ENCODE measurements at regions not wholly inside any gene's neighbourhood (a gene's known extent, or its start where the extent isn't known, plus 50 kb on each side); places are given as distances from the start of the nearest gene placed in this dataset.

GRCh38 chr1:5720484-5720883, 271.7 kb downstream of the NPHP4 start:
- H3K9ac ChIP-seq (ENCODE audit: insufficient read depth, low read length, poor library complexity, severe bottlenecking): no peak overlapping the region
- intact Hi-C loops (cut with micrococcal nuclease): no loop called here
- no peaks in the 10 kb centered on the region for H4K20me1 ChIP-seq (ENCODE audit: insufficient read depth, low read length)
- H3K4me1 Mint-ChIP-seq: peaks cover 8% of the 10 kb centered on the region
- H3K4me2 ChIP-seq (replicated peaks; ENCODE audit: extremely low read depth, low read length, poor library complexity, severe bottlenecking): no peak overlapping the region
- no peak overlapping the region for H2AFZ ChIP-seq (ENCODE audit: insufficient read depth, low read depth, low read length, poor library complexity, severe bottlenecking)
- no peak overlapping the region for H3K4me3 ChIP-seq (replicated peaks in 1 of 3; ENCODE audit: low read depth in 2 of 3, low read length in 3 of 3)
- H3K27me3 Mint-ChIP-seq (ENCODE audit: low read depth in 3 of 3): peaks cover 17 to 29% (median 23%) of the 10 kb centered on the region in 3 donors
- H3K4me3 Mint-ChIP-seq: no peak overlapping the region
- H3K9me3 ChIP-seq (replicated peaks in 1 of 2; ENCODE audit: control insufficient read depth in 1 of 2, insufficient read depth in 1 of 2, low read length in 2 of 2): peaks cover 0 to 4% of the 10 kb centered on the region in 2 donors
- H3K27ac ChIP-seq (ENCODE audit: low read depth in 1 of 2, low read length in 2 of 2): no peak overlapping the region
- H3K9me3 Mint-ChIP-seq: peaks cover 0 to 9% (median 5%) of the 10 kb centered on the region in 7 donors
- H3K36me3 ChIP-seq (replicated peaks in 1 of 2; ENCODE audit: control insufficient read depth in 1 of 2, insufficient read depth in 2 of 2, low read length in 2 of 2): no peaks in the 10 kb centered on the region
- H3K36me3 Mint-ChIP-seq: no peaks in the 10 kb centered on the region
- no peak overlapping the region for H3K27ac Mint-ChIP-seq
- H3K27me3 ChIP-seq (ENCODE audit: control insufficient read depth in 2 of 2, insufficient read depth in 2 of 2, low read length in 2 of 2): no peaks in the 10 kb centered on the region
- no peak for DNase-seq
- no peak for TF ChIP-seq CTCF (IDR thresholded peaks at IDR 0.05)
- H3K4me1 ChIP-seq (ENCODE audit: control insufficient read depth in 1 of 2, insufficient read depth in 2 of 2, low read length in 2 of 2): no peaks in the 10 kb centered on the region
- WGBS (ENCODE audit: insufficient coverage): 96% methylated on average over 3 of the region's 8 CpGs
- no peaks in the 10 kb centered on the region for H3K79me2 ChIP-seq (ENCODE audit: insufficient read depth, low read length)

DNA sequence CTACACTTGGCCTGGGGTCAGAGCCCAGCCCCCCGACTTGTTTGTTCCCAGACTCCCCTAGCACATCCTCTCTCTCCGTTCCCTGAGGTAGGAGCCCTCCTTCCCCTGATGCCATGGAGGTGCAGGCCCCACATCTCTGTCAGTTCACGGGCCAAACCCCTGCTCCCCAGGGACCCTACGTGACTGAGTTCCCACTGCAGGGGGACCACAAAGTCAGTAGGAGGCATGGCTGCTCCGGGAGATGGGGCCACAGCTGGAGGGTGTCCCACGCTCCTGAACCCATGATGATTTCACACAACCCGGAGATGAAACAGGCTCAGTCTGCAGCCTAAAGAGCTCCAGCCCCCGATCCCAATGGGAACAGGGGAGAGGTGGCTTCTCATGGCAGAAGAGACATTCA, 272.2 kb downstream of the NPHP4 start:
- Histone ChIP-seq H3K36me3 (replicated peaks in 1 of 2; ENCODE audit: control insufficient read depth in 1 of 2, insufficient read depth in 2 of 2, low read length in 2 of 2) (no peaks in the 10 kb centered on the region), H2AFZ (ENCODE audit: insufficient read depth, low read depth, low read length, poor library complexity, severe bottlenecking) (no peak overlapping the region), H3K27ac (ENCODE audit: low read depth in 1 of 2, low read length in 2 of 2) (no peak overlapping the region), H3K9me3 (replicated peaks in 1 of 2; ENCODE audit: control insufficient read depth in 1 of 2, insufficient read depth in 1 of 2, low read length in 2 of 2) (peaks cover 0 to 5% of the 10 kb centered on the region in 2 donors), H3K4me2 (replicated peaks; ENCODE audit: extremely low read depth, low read length, poor library complexity, severe bottlenecking) (no peak overlapping the region), H4K20me1 (ENCODE audit: insufficient read depth, low read length) (no peaks in the 10 kb centered on the region), H3K4me3 (replicated peaks in 1 of 3; ENCODE audit: low read depth in 2 of 3, low read length in 3 of 3) (no peak overlapping the region), H3K79me2 (ENCODE audit: insufficient read depth, low read length) (no peaks in the 10 kb centered on the region), H3K27me3 (ENCODE audit: control insufficient read depth in 2 of 2, insufficient read depth in 2 of 2, low read length in 2 of 2) (no peaks in the 10 kb centered on the region), H3K4me1 (ENCODE audit: control insufficient read depth in 1 of 2, insufficient read depth in 2 of 2, low read length in 2 of 2) (no peaks in the 10 kb centered on the region), H3K9ac (ENCODE audit: insufficient read depth, low read length, poor library complexity, severe bottlenecking) (no peak overlapping the region)
- no peak overlapping the region for H3K4me3 Mint-ChIP-seq
- WGBS (ENCODE audit: insufficient coverage): 95% methylated on average over 7 of the region's 8 CpGs
- H3K36me3 Mint-ChIP-seq: no peaks in the 10 kb centered on the region
- H3K27me3 Mint-ChIP-seq (ENCODE audit: low read depth in 3 of 3): peaks cover 17 to 29% (median 23%) of the 10 kb centered on the region in 3 donors
- TF ChIP-seq CTCF (IDR thresholded peaks at IDR 0.05): no peak
- DNase-seq: no peak
- intact Hi-C loops (cut with micrococcal nuclease): no loop called here
- peaks cover 0 to 11% (median 5%) of the 10 kb centered on the region in 7 donors for H3K9me3 Mint-ChIP-seq
- no peak overlapping the region for H3K27ac Mint-ChIP-seq
- peaks cover 8% of the 10 kb centered on the region for H3K4me1 Mint-ChIP-seq
